HG02763 (cell line): ENCODE measurements at regions not wholly inside any gene's neighbourhood (a gene's known extent, or its start where the extent isn't known, plus 50 kb on each side); places are given as distances from the start of the nearest gene placed in this dataset.
"Not testable (repeated sequence)": the region's sequence is repeated elsewhere in the genome, so short reads cannot be mapped to it uniquely, and the experiment has no call there.

ENCODE experiments used
- ATAC-seq: cut with Tn5 transposase; IDR thresholded peaks from one replicate; pipeline ENCODE4 v1.9.1; 2021; ENCODE audit warnings: mild to moderate bottlenecking, moderate library complexity; ENCODE audit not compliant: unreplicated experiment

- ATAC-seq: no peak
Measured at GRCh38 chr10:130914367-130914766, 397.2 kb downstream of the TCERG1L start.

GRCh38 chr10:130915065-130915464 is 396.5 kb downstream of the TCERG1L start:
- ATAC-seq: no peak

GRCh38 chr10:130921461-130921860 is 390.1 kb downstream of the TCERG1L start:
- no peak for ATAC-seq

DNA sequence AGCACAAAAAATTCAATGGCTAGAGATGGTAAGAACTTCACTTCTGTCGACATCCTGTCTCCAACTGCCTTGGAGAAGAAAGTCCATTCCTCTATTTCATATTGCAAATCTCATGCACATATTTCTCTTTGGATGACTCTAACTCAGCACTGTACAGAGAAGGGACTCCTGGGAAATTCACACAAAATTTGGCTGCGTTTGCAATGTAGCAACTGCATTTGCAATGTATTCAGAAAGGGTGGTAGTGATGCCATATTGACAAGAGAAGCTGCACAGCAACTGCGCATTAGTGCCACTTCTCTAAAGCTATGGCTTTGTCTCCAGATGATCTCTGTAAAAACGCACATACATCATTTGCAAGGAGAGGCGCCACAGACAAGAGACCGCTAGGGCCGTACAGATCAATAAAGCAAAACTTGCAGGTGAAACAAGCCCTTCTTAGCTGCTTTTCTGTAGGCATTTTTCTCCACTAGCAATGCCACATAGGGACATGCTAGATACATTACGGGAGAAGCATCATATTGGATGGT is 389.5 kb downstream of the TCERG1L start:
- ATAC-seq: no peak

DNA sequence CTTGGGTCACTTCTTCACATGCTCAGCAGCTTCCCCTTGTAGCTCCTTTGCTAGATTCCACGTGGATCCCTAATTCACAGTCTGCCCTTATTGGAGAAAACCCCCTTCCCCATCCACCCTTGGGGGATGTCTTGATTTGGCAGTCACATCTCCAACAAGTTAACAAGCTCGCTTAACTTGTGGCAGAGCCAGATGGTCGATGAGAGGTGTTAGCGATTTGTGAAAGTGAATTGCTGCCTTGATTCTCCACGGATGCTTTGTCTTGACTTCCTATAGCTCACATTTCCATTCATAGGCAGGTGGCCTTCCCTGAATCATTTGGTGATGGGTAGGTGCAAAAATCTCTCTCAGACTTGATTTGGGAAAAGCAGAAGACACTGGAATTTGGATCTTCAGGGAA is 387.9 kb downstream of the TCERG1L start:
- ATAC-seq: no peak

DNA sequence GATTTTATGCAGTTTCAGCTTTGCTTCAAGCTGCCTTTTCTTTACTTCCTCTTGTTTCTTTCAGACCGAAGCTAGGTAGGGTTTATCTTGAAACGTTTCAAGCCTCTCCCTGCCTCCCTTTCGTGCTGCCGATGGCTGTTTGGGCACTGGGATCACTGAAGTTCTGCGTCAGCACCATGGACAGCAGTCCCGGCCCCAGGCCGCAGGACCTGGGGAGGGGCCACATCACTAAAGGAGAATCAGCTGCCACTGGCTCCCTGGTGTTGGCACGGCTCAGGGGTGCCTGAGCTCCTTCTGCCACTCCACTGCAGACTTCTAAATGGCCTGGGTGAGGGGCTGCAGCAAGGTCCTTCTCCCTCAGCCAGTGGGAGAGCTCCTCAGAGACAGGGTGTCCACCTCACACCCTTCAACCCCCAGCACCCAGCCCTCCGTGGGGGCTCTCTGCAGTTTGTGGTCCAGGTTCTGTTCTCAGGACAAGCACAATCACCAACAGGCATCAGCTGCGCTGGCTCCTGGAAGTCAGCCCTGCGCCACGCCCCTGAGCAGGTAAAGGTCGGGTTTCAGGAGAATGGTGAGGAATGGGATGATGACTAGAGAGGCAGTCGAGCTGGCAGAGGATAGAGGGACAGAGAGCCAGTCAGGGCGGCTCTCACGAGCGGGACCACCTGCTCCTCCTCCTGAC is 387.2 kb downstream of the TCERG1L start:
- no peak for ATAC-seq

DNA sequence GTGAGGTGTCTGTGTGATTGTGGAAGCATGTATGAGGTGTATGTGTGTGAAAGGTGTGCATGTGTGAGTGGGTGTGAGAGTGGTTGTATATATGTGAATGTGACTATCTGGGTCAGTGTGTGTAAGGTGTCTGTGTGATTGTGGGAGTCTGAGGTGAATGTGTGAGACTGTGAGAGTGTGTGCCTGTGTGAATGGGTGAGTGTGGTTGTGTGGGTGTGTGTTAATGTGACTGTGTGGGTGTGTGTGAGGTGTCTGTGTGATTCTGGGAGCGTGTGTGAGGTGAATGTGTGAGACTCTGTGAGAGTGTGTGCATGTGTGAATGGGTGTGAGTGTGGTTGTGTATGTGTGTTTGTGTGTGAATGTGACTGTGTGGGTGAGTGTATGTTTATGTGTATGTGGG is 385.1 kb downstream of the TCERG1L start:
- no peak for ATAC-seq

DNA sequence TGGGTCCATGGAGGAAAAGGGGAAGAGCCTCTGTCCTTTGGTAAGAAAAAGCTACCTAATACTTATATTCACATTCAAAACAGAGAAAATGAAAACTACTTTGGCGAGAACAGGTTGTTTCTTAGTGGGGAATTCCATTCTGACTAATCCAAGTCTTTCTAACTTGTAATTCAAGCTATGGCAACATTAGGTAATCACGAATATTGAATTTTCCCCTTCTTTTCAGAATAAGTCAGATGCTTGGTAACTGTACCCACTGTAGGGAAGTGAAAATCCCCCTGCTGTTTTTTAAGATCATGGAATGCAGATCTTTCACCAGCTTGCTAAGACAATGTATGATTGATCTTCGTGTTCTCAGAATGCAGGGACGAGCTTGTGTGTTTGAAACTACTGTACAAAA is 384.4 kb downstream of the TCERG1L start:
- no peak for ATAC-seq

DNA sequence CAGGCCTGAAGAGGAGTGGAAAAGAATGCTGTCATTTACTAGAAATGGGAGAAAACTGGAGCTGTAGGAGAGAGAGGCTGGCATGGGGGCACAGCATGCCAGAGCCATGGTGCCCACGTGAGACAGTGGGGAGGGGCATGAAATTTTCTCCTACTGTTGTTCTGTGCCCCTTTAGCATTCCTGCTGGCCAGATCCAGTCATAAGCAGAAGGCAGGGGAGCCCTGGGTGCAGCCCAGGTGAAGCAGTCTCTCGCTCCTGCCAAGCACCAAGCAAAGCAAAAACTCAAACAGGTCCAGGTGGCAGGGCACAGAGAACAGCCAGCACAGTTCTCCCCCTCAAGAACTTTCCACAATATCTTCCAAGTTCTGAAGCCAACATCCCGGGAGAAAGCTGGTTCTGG is 383.2 kb downstream of the TCERG1L start:
- ATAC-seq: no peak

DNA sequence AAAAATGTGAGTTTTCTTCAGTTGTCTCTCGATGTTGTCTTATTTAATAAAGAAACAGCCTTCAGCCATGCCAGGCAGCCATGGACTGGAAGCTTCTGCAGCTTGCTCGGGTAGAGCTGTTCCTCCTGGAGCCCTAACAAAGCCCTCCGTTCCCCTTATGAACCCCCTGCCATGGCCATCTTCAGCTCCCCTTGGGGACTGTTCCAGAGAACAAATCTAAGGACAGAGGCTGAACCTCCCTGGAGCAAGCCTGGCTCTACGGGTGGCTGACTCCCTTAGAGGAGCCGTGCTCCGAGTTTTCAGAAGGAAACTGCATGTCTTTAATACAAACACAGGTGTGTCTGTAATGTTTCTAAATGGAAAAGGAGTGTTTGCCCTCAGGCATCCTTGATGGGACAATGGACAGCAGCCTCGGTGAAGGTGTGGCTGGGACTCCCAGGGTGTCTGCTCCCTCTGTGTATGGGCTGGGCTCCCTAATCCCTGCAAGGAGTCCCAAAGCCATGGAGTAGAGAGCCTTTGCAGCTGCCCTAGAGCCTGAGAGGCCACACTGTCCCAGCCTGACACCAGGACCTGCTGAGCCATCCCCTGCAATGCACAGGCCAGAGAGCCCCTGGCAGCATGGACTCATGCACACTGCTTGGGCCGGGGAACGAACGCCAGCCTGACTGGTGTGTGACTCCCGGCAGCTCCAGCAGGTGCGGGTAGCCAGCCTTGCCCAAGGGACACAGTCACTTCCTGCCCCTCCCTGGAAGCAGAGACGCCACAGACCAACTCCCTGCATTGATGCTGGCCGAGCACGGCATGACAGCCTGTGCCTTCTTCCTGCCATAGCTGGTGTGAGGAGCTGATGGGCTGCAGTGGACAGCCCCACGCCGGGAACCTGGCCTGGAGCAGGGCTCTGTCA is 381.8 kb downstream of the TCERG1L start:
- ATAC-seq: no peak

DNA sequence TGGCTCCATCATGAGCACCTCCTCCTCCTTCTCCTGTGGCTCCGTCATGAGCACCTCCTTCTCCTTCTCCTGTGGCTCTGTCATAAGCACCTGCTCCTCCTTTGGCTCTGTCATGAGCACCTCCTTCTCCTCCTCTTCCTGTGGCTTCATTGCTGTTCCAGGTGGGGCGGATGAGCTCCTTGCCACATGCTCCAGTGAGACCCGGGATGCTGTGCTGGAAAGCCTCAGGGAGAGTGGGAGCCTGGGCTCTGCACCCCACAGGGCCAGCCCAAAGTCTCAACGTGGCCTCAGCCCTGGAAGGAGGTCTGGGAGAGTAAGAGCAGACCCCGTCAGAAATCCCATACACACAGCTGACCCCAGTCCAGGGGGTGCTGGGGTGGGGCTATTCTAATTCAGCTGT is 380.7 kb downstream of the TCERG1L start:
- ATAC-seq: no peak

- ATAC-seq: no peak
Measured at GRCh38 chr10:130931256-130931655, 380.3 kb downstream of the TCERG1L start.

DNA sequence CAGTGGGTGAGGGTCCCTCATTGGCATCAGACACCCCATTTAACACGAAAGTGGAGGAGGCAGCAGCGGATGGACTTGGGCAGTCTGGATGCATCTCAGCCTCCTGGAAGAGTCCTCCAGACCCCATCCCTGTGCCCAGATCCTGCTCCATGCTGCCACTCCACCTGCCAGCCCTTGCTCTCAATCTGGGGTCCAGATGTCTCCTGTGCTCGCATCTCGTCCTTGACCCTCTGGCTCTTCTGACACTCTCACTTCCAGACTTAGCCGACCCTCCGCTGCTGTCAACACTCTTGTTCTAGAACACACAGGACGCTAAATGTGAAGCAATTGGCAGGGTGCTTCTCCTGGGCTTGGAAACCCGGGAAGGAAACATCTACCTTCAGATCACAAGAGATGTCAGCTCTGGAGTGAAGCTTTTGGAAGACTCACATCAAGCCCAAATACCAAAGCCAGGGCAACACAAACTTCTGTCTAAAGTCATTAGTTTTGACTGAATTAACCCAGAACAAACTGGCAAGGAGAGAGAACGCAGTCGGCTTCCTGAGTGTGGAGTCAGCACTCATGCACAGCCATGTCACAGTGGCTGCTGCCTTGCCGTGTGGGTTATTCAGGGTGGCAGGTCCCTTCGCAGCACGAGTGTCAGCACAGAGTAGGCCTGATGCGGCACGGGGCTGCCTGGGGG is 379.1 kb downstream of the TCERG1L start:
- ATAC-seq: no peak

- no peak for ATAC-seq
Measured at GRCh38 chr10:130933008-130933390, 378.5 kb downstream of the TCERG1L start.

- no peak for ATAC-seq
Measured at GRCh38 chr10:130934293-130935127, 377.0 kb downstream of the TCERG1L start.

DNA sequence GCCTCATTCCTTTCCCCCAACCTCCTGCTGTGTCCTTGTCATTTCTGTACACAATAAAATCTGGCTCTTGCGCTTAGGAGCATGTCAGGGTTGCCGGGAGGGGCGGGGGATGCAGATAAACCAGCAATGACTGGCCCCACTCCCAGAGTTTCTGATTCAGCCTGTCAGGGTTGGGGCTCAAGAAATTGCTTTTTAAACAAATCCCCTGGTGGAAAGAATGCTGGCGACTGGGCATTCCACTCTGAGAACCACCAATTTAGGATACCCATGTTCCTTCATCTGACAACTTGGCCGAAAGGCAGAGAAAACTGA is 376.4 kb downstream of the TCERG1L start:
- no peak for ATAC-seq

- no peak for ATAC-seq
Measured at GRCh38 chr10:130935897-130936550, 375.5 kb downstream of the TCERG1L start.

- no peak for ATAC-seq
Measured at GRCh38 chr10:130936851-130937250, 374.7 kb downstream of the TCERG1L start.

DNA sequence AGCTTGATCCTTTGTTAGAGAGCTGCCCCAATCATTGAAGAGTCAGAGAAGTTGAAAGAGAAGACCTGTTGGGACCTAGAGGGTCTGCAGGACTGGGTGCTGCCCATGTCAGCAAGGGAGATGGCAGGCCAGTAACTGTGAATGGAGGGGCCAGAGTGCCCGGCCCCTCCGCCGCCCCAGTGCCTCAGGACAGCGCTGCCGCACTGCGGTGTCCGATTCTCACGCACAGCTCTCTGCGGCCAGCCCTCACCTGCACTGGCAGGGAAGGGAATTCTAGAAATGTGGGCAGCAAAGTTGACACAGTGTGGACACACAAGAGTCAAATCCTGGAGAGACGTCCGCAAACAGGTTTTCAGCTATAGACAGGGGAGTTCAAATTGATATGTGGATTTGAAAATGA is 373.5 kb downstream of the TCERG1L start:
- ATAC-seq: no peak

- ATAC-seq: not testable (repeated sequence)
Measured at GRCh38 chr10:130938891-130939290, 372.6 kb downstream of the TCERG1L start.
